NB4 (cell line): ENCODE measurements at regions not wholly inside any gene's neighbourhood (a gene's known extent, or its start where the extent isn't known, plus 50 kb on each side); places are given as distances from the start of the nearest gene placed in this dataset.

ENCODE experiments used
- DNase-seq: peaks from one replicate; pipeline ENCODE4 v3.0.0; 2010; ENCODE audit warnings: low read depth
- H3K4me3 ChIP-seq: one replicate; pipeline ENCODE4 v1.5.1; 2011; ENCODE audit warnings: mild to moderate bottlenecking, low read depth, low read length, moderate library complexity
- MYC ChIP-seq: IDR thresholded peaks from 2 replicates; pipeline ENCODE4 v1.6.1; 2011; ENCODE audit warnings: low read depth, low read length
- POLR2A ChIP-seq: IDR thresholded peaks from 2 replicates; pipeline ENCODE4 v1.6.1; 2011; ENCODE audit warnings: mild to moderate bottlenecking; ENCODE audit not compliant: insufficient read length; ENCODE audit errors: extremely low read depth
- TF ChIP-seq, protein P1 (sequence below): IDR thresholded peaks from one replicate; pipeline ENCODE4 v1.5.1; 2012; ENCODE audit warnings: low read depth, low read length
- TF ChIP-seq, protein P2 (sequence below): IDR thresholded peaks from 2 replicates; pipeline ENCODE4 v1.6.1; 2011; ENCODE audit warnings: low read depth, low read length

DNA sequence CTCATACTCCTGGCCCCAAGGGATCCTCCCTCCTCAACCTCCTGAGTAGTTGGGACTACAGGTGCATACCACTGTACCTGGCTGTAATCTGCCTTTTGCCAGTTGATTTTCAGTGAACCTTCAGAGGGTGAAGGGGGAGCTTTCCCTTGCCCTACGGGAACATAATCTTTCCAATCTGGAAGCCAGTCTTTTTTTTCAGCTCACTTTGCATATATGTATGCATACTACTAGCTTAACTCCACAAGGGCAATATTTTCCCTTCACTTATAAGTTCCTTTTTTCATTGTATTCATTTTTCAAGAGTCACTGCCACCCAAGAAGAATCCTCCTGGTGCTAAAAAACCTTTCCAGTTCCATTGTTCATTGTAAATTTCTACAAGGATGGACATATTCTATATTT lies 53.4 kb upstream of the GCM1 start:
- H3K4me3 ChIP-seq, result no peak overlapping the region
- no peak for TF ChIP-seq MYC
- TF ChIP-seq, protein P1, sequence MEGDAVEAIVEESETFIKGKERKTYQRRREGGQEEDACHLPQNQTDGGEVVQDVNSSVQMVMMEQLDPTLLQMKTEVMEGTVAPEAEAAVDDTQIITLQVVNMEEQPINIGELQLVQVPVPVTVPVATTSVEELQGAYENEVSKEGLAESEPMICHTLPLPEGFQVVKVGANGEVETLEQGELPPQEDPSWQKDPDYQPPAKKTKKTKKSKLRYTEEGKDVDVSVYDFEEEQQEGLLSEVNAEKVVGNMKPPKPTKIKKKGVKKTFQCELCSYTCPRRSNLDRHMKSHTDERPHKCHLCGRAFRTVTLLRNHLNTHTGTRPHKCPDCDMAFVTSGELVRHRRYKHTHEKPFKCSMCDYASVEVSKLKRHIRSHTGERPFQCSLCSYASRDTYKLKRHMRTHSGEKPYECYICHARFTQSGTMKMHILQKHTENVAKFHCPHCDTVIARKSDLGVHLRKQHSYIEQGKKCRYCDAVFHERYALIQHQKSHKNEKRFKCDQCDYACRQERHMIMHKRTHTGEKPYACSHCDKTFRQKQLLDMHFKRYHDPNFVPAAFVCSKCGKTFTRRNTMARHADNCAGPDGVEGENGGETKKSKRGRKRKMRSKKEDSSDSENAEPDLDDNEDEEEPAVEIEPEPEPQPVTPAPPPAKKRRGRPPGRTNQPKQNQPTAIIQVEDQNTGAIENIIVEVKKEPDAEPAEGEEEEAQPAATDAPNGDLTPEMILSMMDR, result no peak
- TF ChIP-seq, protein P2, sequence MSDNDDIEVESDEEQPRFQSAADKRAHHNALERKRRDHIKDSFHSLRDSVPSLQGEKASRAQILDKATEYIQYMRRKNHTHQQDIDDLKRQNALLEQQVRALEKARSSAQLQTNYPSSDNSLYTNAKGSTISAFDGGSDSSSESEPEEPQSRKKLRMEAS, result no peak
- TF ChIP-seq POLR2A, result no peak
- DNase-seq, result no peak

- no peak overlapping the region for H3K4me3 ChIP-seq
- no peak for TF ChIP-seq POLR2A
- DNase-seq, result no peak
Measured at GRCh38 chr6:53201270-53201669, 52.6 kb upstream of the GCM1 start.

DNA sequence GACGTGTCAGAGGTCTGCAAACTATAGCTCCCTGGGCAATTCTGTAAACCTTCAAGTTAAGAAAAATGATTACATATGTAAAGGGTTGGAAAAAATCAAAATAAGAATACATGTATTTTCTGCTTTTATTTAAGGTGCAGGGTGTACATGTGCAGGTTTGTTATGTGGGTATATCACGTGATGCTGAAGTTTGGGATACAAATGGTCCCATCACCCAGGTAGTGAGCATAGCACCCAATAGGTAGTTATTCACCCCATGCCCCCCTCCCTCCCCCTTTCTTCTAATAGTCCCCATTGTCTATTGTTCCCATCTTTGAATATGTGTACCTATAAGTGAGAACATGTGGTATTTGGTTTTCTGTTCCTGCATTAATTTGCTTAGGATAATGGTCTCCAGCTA lies 51.1 kb upstream of the GCM1 start:
- no peak overlapping the region for H3K4me3 ChIP-seq
- DNase-seq, result no peak
- TF ChIP-seq MYC (no peak), POLR2A (no peak)
- TF ChIP-seq, protein P1, result no peak
- TF ChIP-seq, protein P2, result no peak

- no peak overlapping the region for H3K4me3 ChIP-seq
- DNase-seq, result no peak
- TF ChIP-seq MYC (no peak), POLR2A (no peak)
- TF ChIP-seq, protein P2, result no peak
- TF ChIP-seq, protein P1, result no peak
Measured at GRCh38 chr6:53199156-53199555, 50.5 kb upstream of the GCM1 start.
